K562 (cell line): ENCODE measurements at regions not wholly inside any gene's neighbourhood (a gene's known extent, or its start where the extent isn't known, plus 50 kb on each side); places are given as distances from the start of the nearest gene placed in this dataset.

Experiments
- BRD9 ChIP-seq: fragments of 450-650 bp; IDR thresholded peaks from 2 replicates; pipeline ENCODE4 v1.6.1; 2018; ENCODE audit warnings: low read depth; ENCODE audit not compliant: partially characterized antibody
- FOS ChIP-seq: IDR thresholded peaks from 3 replicates; pipeline ENCODE4 v1.6.1; 2011; ENCODE audit not compliant: insufficient read length; ENCODE audit errors: extremely low read depth
- NR2C2 ChIP-seq, 2 experiments: fragments of 200-800 bp in 1 of 2; sonication (Bioruptor generic) in 1 of 2; sonication (generic) in 1 of 2; formaldehyde crosslinking in 1 of 2; IDR thresholded peaks; 2 replicates each; pipeline versions ENCODE4 v1.6.1 to v1.8.0; 2016 to 2022; ENCODE audit warnings: mild to moderate bottlenecking in 1 of 2, missing compliant biosample characterization in 1 of 2, missing genetic modification characterization in 1 of 2, missing genetic modification reagents in 1 of 2
- SMARCB1 ChIP-seq: IDR thresholded peaks from 2 replicates; pipeline ENCODE4 v1.6.1; 2011; ENCODE audit warnings: improper control_type of control experiment, low read depth; ENCODE audit not compliant: insufficient read length
- TF ChIP-seq, protein P1 (sequence below), 2 experiments: fragments of 450-650 bp in 1 of 2; sonication (generic) in 1 of 2; formaldehyde crosslinking in 1 of 2; IDR thresholded peaks in 1 of 2; conservative IDR thresholded peaks in 1 of 2; 2 replicates each; pipeline versions ENCODE4 v1.6.1 to v1.8.1; 2016 to 2023; ENCODE audit warnings: mild to moderate bottlenecking in 2 of 2, moderate library complexity in 2 of 2, inconsistent platforms in 1 of 2, missing genetic modification reagents in 1 of 2
- TF ChIP-seq, protein P2 (sequence below), 2 experiments: fragments of 450-650 bp; formaldehyde crosslinking in 1 of 2; IDR thresholded peaks; 2 replicates each; pipeline versions ENCODE4 v1.4.0 to v1.6.1; 2014 to 2020; ENCODE audit warnings: mild to moderate bottlenecking in 2 of 2, borderline replicate concordance in 1 of 2, low read depth in 1 of 2

- TF ChIP-seq NR2C2 (CRISPR knock-in tag; IDR thresholded peaks at IDR 0.05) (no peak), NR2C2 (tag; IDR thresholded peaks at IDR 0.05) (no peak), SMARCB1 (no peak), BRD9 (no peak), FOS (no peak)
- TF ChIP-seq, protein P1, sequence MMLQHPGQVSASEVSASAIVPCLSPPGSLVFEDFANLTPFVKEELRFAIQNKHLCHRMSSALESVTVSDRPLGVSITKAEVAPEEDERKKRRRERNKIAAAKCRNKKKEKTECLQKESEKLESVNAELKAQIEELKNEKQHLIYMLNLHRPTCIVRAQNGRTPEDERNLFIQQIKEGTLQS (IDR thresholded peaks at IDR 0.05), result no peak
- TF ChIP-seq, protein P1 (CRISPR knock-in tag; conservative IDR thresholded peaks at IDR 0.05), result no peak
- TF ChIP-seq, protein P2, sequence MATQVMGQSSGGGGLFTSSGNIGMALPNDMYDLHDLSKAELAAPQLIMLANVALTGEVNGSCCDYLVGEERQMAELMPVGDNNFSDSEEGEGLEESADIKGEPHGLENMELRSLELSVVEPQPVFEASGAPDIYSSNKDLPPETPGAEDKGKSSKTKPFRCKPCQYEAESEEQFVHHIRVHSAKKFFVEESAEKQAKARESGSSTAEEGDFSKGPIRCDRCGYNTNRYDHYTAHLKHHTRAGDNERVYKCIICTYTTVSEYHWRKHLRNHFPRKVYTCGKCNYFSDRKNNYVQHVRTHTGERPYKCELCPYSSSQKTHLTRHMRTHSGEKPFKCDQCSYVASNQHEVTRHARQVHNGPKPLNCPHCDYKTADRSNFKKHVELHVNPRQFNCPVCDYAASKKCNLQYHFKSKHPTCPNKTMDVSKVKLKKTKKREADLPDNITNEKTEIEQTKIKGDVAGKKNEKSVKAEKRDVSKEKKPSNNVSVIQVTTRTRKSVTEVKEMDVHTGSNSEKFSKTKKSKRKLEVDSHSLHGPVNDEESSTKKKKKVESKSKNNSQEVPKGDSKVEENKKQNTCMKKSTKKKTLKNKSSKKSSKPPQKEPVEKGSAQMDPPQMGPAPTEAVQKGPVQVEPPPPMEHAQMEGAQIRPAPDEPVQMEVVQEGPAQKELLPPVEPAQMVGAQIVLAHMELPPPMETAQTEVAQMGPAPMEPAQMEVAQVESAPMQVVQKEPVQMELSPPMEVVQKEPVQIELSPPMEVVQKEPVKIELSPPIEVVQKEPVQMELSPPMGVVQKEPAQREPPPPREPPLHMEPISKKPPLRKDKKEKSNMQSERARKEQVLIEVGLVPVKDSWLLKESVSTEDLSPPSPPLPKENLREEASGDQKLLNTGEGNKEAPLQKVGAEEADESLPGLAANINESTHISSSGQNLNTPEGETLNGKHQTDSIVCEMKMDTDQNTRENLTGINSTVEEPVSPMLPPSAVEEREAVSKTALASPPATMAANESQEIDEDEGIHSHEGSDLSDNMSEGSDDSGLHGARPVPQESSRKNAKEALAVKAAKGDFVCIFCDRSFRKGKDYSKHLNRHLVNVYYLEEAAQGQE (IDR thresholded peaks at IDR 0.05; ENCODE audit: borderline replicate concordance), result no peak
- TF ChIP-seq, protein P2 (CRISPR knock-in tag; IDR thresholded peaks at IDR 0.05; ENCODE audit: low read depth), result no peak
Measured at GRCh38 chr14:87161502-87161901, 831.5 kb downstream of the GALC start.
